SU-DHL-6 (cell line): ENCODE measurements at regions not wholly inside any gene's neighbourhood (a gene's known extent, or its start where the extent isn't known, plus 50 kb on each side); places are given as distances from the start of the nearest gene placed in this dataset.

Experiments
- CTCF ChIP-seq: fragments of 200-600 bp; sonication (generic); IDR thresholded peaks from one replicate; pipeline ENCODE4 v1.5.1; 2017; ENCODE audit warnings: antibody characterized with exemption, mild to moderate bottlenecking, low read length, moderate library complexity; ENCODE audit not compliant: insufficient read depth, poor library complexity, severe bottlenecking
- EZH2phosphoT487 ChIP-seq: fragments of 200-600 bp; sonication (generic), shearing (Covaris generic); conservative IDR thresholded peaks from 2 replicates; pipeline ENCODE4 v1.6.1; 2018; ENCODE audit warnings: mild to moderate bottlenecking, antibody characterized with exemption, low read length, moderate library complexity, mixed read lengths

- TF ChIP-seq CTCF (no peak), EZH2phosphoT487 (no peak)
Observed at GRCh38 chr20:48448666-48449600, 378.9 kb downstream of the PREX1 start.
